GM12874 (cell line): ENCODE measurements at regions not wholly inside any gene's neighbourhood (a gene's known extent, or its start where the extent isn't known, plus 50 kb on each side); places are given as distances from the start of the nearest gene placed in this dataset.

Source experiments
- CTCF ChIP-seq: IDR thresholded peaks from 2 replicates; pipeline ENCODE4 v1.5.1; 2011; ENCODE audit warnings: low read depth, mild to moderate bottlenecking, control low read depth, low read length, moderate library complexity; ENCODE audit not compliant: insufficient read depth

GRCh38 chr21:31566611-31567010, 92.9 kb upstream of the SOD1 start:
- no peak for TF ChIP-seq CTCF

- TF ChIP-seq CTCF, result no peak
Observed at GRCh38 chr21:31566064-31566463, 93.4 kb upstream of the SOD1 start.

- TF ChIP-seq CTCF, result no peak
Observed at GRCh38 chr21:31564439-31564838, 95.1 kb upstream of the SOD1 start.

GRCh38 chr21:31560479-31560878, 99.0 kb upstream of the SOD1 start:
- no peak for TF ChIP-seq CTCF

- no peak for TF ChIP-seq CTCF
Observed at GRCh38 chr21:31559368-31560119, 99.9 kb upstream of the SOD1 start.

- TF ChIP-seq CTCF, result peak; percentile 27; the same call in 1 of the 2 replicates
Observed at GRCh38 chr21:31558962-31559367, 100.5 kb upstream of the SOD1 start.

GRCh38 chr21:31558189-31558961, 101.1 kb upstream of the SOD1 start:
- TF ChIP-seq CTCF, result no peak
